Keratinocyte (primary cell): ENCODE measurements at regions not wholly inside any gene's neighbourhood (a gene's known extent, or its start where the extent isn't known, plus 50 kb on each side); places are given as distances from the start of the nearest gene placed in this dataset.

Source experiments
- DNase-seq: peaks from one replicate; pipeline ENCODE4 v3.0.0-alpha.2; 2011; ENCODE audit warnings: low read depth, missing footprints, low spot score
- FAIRE-seq: peaks from 2 replicates; lab custom pipeline; 2011; peaks lifted over from hg19 to GRCh38; lab: Jason Lieb, UNC
- H2AFZ ChIP-seq: 2 replicates; pipeline ENCODE4 v1.6.0; 2012; ENCODE audit warnings: low read length, control low read depth, inconsistent platforms; ENCODE audit not compliant: control insufficient read depth
- H3K27ac ChIP-seq: 2 replicates; pipeline ENCODE4 v1.5.1; 2011; ENCODE audit warnings: low read length; ENCODE audit not compliant: control insufficient read depth, insufficient read depth
- H3K27me3 ChIP-seq: 3 replicates; pipeline ENCODE4 v1.6.0; 2011; ENCODE audit warnings: low read length; ENCODE audit not compliant: control insufficient read depth, insufficient read depth; ENCODE audit errors: extremely low read depth
- H3K36me3 ChIP-seq, 2 experiments: 2 replicates in 1 of 2; 3 replicates in 1 of 2; pipeline ENCODE4 v1.5.1; 2011; ENCODE audit warnings: low read length in 2 of 2, mild to moderate bottlenecking in 1 of 2; ENCODE audit not compliant: control insufficient read depth in 2 of 2, insufficient read depth in 2 of 2; ENCODE audit errors: extremely low read depth in 1 of 2
- H3K4me1 ChIP-seq: 3 replicates; pipeline ENCODE4 v1.5.1; 2011; ENCODE audit warnings: low read length; ENCODE audit not compliant: control insufficient read depth, insufficient read depth; ENCODE audit errors: extremely low read depth
- H3K4me2 ChIP-seq: 3 replicates; pipeline ENCODE4 v1.6.0; 2011; ENCODE audit warnings: low read depth, low read length; ENCODE audit not compliant: control insufficient read depth, insufficient read depth; ENCODE audit errors: extremely low read depth
- H3K4me3 ChIP-seq, 3 experiments: fragments of 200-600 bp in 1 of 3; sonication (generic) in 1 of 3; 2 replicates in 2 of 3; 3 replicates in 1 of 3; pipeline ENCODE4 v1.5.1; 2011 to 2016; ENCODE audit warnings: low read length in 3 of 3, mild to moderate bottlenecking in 3 of 3, control low read depth in 2 of 3, inconsistent platforms in 1 of 3, low read depth in 1 of 3, mixed read lengths in 1 of 3, mixed run types in 1 of 3, moderate library complexity in 1 of 3; ENCODE audit not compliant: control insufficient read depth in 2 of 3, insufficient read depth in 2 of 3; ENCODE audit errors: extremely low read depth in 1 of 3
- H3K79me2 ChIP-seq: 2 replicates; pipeline ENCODE4 v1.6.0; 2012; ENCODE audit warnings: low read length; ENCODE audit not compliant: control insufficient read depth, insufficient read depth
- H3K9ac ChIP-seq: 3 replicates; pipeline ENCODE4 v1.6.0; 2011; ENCODE audit warnings: low read length; ENCODE audit not compliant: control insufficient read depth, insufficient read depth; ENCODE audit errors: extremely low read depth
- H3K9me1 ChIP-seq: 3 replicates; pipeline ENCODE4 v1.6.0; 2011; ENCODE audit warnings: low read length; ENCODE audit not compliant: control insufficient read depth, insufficient read depth; ENCODE audit errors: extremely low read depth
- H3K9me3 ChIP-seq: 2 replicates; pipeline ENCODE4 v1.5.1; 2012; ENCODE audit warnings: low read depth, low read length; ENCODE audit not compliant: control insufficient read depth
- H4K20me1 ChIP-seq: 3 replicates; pipeline ENCODE4 v1.6.0; 2011; ENCODE audit warnings: low read length; ENCODE audit not compliant: control insufficient read depth, insufficient read depth; ENCODE audit errors: extremely low read depth
- CTCF ChIP-seq, 3 experiments: IDR thresholded peaks in 1 of 3; conservative IDR thresholded peaks in 1 of 3; optimal IDR thresholded peaks in 1 of 3; 2 replicates in 2 of 3; 3 replicates in 1 of 3; pipeline versions ENCODE3 to v1.5.1; 2011; ENCODE audit warnings: low read length in 3 of 3, mild to moderate bottlenecking in 3 of 3, moderate library complexity in 2 of 3, control low read depth in 1 of 3, inconsistent platforms in 1 of 3; ENCODE audit not compliant: insufficient read depth in 2 of 3; ENCODE audit errors: extremely low read depth in 1 of 3
- EZH2 ChIP-seq: IDR thresholded peaks from one replicate; pipeline ENCODE4 v1.6.1; 2012; ENCODE audit warnings: inconsistent platforms, mild to moderate bottlenecking, low read length, moderate library complexity
- dilution Hi-C: fragments of 300-500 bp; cut with MboI; formaldehyde crosslinking; loops from one replicate; pipeline ENCODE4 v1.7.0; 2020; ENCODE audit warnings: low sequenced_read_pairs; ENCODE audit not compliant: extremely low pct_ligation_motif_present

DNA sequence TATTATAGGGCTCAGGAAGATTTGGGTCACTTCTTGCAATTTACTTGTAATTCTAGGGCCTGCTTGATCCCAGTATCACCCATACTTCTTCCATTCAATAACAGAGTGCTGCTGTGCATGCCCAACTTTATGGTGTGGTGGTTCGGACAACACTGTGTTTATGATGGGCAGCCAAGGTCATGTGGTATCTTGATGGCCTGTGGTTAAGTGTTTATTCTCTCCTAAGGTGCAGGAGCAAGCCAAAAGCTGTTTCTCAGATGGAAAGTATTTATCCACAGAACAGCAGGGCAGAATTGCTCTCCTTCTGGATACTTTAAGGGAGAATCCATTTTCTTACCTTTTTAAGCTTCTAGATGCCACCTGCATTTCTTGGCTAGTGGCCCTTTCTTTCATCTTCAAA is 433.8 kb downstream of the SH2D4B start:
- TF ChIP-seq EZH2: no peak
- TF ChIP-seq CTCF (optimal IDR thresholded peaks at IDR 0.05 in 1 of 3, IDR thresholded peaks at IDR 0.05 in 1 of 3, conservative IDR thresholded peaks at IDR 0.05 in 1 of 3; ENCODE audit: extremely low read depth in 1 of 3, insufficient read depth in 2 of 3, low read length in 3 of 3): no peak
- dilution Hi-C loops: no loop called here
- H3K4me1 ChIP-seq: no peaks in the 10 kb centered on the region
- no peaks in the 10 kb centered on the region for H3K79me2 ChIP-seq
- H2AFZ ChIP-seq: no peak overlapping the region
- H3K4me2 ChIP-seq: no peak overlapping the region
- DNase-seq (no peak), FAIRE-seq (no peak)
- H3K9ac ChIP-seq: no peak overlapping the region
- no peaks in the 10 kb centered on the region for H3K9me3 ChIP-seq
- H3K9me1 ChIP-seq: no peaks in the 10 kb centered on the region
- no peaks in the 10 kb centered on the region for H3K36me3 ChIP-seq
- H4K20me1 ChIP-seq: no peaks in the 10 kb centered on the region
- H3K27me3 ChIP-seq: no peaks in the 10 kb centered on the region
- no peak overlapping the region for H3K4me3 ChIP-seq
- H3K27ac ChIP-seq: no peak overlapping the region

- Histone ChIP-seq H3K9me3 (no peaks in the 10 kb centered on the region), H3K36me3 (no peaks in the 10 kb centered on the region), H4K20me1 (no peaks in the 10 kb centered on the region), H3K79me2 (no peaks in the 10 kb centered on the region), H3K4me2 (no peak overlapping the region), H2AFZ (no peak overlapping the region), H3K9ac (no peak overlapping the region), H3K27me3 (no peaks in the 10 kb centered on the region), H3K9me1 (no peaks in the 10 kb centered on the region), H3K4me3 (no peak overlapping the region), H3K4me1 (no peaks in the 10 kb centered on the region), H3K27ac (no peak overlapping the region)
- DNase-seq (no peak), FAIRE-seq (no peak)
- dilution Hi-C loops: no loop called here
- TF ChIP-seq EZH2 (no peak), CTCF (optimal IDR thresholded peaks at IDR 0.05 in 1 of 3, IDR thresholded peaks at IDR 0.05 in 1 of 3, conservative IDR thresholded peaks at IDR 0.05 in 1 of 3; ENCODE audit: extremely low read depth in 1 of 3, insufficient read depth in 2 of 3, low read length in 3 of 3) (no peak)
These were observed 439.0 kb downstream of the SH2D4B start for GRCh38 chr10:80976658-80977057.
